ENCODE measurements at regions not wholly inside any gene's neighbourhood (a gene's known extent, or its start where the extent isn't known, plus 50 kb on each side); places are given as distances from the start of the nearest gene placed in this dataset.

- WGBS, 2 experiments (ENCODE audit: insufficient coverage in 2 of 2), result 100% methylated on average over 3 of the region's 4 CpGs
- H3K9me3 ChIP-seq (ENCODE audit: control insufficient read depth, low read length), result no peaks in the 10 kb centered on the region
- no peaks in the 10 kb centered on the region for H3K4me1 ChIP-seq (ENCODE audit: control insufficient read depth, insufficient read depth, low read length, poor library complexity, severe bottlenecking)
- H3K36me3 ChIP-seq (ENCODE audit: control insufficient read depth, insufficient read depth, low read length), result no peaks in the 10 kb centered on the region
- H3K27ac ChIP-seq (ENCODE audit: low read depth, low read length, severe bottlenecking), result no peak overlapping the region
- H3K4me3 ChIP-seq (ENCODE audit: extremely low read depth, insufficient read depth, low read length, poor library complexity, severe bottlenecking), result no peak overlapping the region
Observed at GRCh38 chr18:67654101-67654500, 137.6 kb upstream of the DSEL start.

DNA sequence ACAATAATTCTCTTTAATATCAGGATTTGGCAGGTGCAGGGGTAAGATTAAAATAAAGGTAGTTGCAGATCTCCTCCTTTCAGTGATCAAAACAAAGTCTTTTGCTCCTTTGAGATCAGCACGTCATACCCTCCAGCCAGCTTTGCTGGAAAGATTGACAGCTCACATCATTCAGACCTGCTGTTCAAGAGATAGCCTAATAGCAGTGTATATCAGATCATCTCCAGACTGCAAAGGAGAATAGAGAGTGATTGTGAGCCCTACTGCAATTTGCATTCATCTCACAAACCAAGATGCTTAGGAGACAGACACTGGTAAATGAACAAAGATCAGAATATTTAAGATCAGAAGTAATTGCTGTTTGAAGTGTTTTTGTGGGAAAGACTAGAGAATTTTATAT is 135.8 kb upstream of the DSEL start:
- WGBS, 2 experiments (ENCODE audit: insufficient coverage in 2 of 2), result 63 to 91% methylated on average over 1 of the region's 1 CpG
- Histone ChIP-seq H3K36me3 (ENCODE audit: control insufficient read depth, insufficient read depth, low read length) (no peaks in the 10 kb centered on the region), H3K9me3 (ENCODE audit: control insufficient read depth, low read length) (no peaks in the 10 kb centered on the region), H3K4me1 (ENCODE audit: control insufficient read depth, insufficient read depth, low read length, poor library complexity, severe bottlenecking) (no peaks in the 10 kb centered on the region), H3K4me3 (ENCODE audit: extremely low read depth, insufficient read depth, low read length, poor library complexity, severe bottlenecking) (no peak overlapping the region), H3K27ac (ENCODE audit: low read depth, low read length, severe bottlenecking) (no peak overlapping the region)

GRCh38 chr18:67651438-67651837 is 134.9 kb upstream of the DSEL start:
- Histone ChIP-seq H3K9me3 (ENCODE audit: control insufficient read depth, low read length) (no peaks in the 10 kb centered on the region), H3K36me3 (ENCODE audit: control insufficient read depth, insufficient read depth, low read length) (no peaks in the 10 kb centered on the region), H3K4me1 (ENCODE audit: control insufficient read depth, insufficient read depth, low read length, poor library complexity, severe bottlenecking) (no peaks in the 10 kb centered on the region), H3K27ac (ENCODE audit: low read depth, low read length, severe bottlenecking) (no peak overlapping the region), H3K4me3 (ENCODE audit: extremely low read depth, insufficient read depth, low read length, poor library complexity, severe bottlenecking) (no peak overlapping the region)
- WGBS, 2 experiments (ENCODE audit: insufficient coverage in 2 of 2), result 63 to 76% methylated on average over 2 to 3 of the region's 4 CpGs

GRCh38 chr18:67650686-67651385 is 134.3 kb upstream of the DSEL start:
- H3K36me3 ChIP-seq (ENCODE audit: control insufficient read depth, insufficient read depth, low read length), result no peaks in the 10 kb centered on the region
- no peaks in the 10 kb centered on the region for H3K4me1 ChIP-seq (ENCODE audit: control insufficient read depth, insufficient read depth, low read length, poor library complexity, severe bottlenecking)
- no peak overlapping the region for H3K27ac ChIP-seq (ENCODE audit: low read depth, low read length, severe bottlenecking)
- H3K9me3 ChIP-seq (ENCODE audit: control insufficient read depth, low read length), result no peaks in the 10 kb centered on the region
- no peak overlapping the region for H3K4me3 ChIP-seq (ENCODE audit: extremely low read depth, insufficient read depth, low read length, poor library complexity, severe bottlenecking)
- 100% methylated on average over 2 to 3 of the region's 6 CpGs for WGBS, 2 experiments (ENCODE audit: insufficient coverage in 2 of 2)

- no peaks in the 10 kb centered on the region for H3K4me1 ChIP-seq (ENCODE audit: control insufficient read depth, insufficient read depth, low read length, poor library complexity, severe bottlenecking)
- no peaks in the 10 kb centered on the region for H3K9me3 ChIP-seq (ENCODE audit: control insufficient read depth, low read length)
- no CpG with 5 or more reads among the region's 2 CpGs for WGBS, 2 experiments (ENCODE audit: insufficient coverage in 2 of 2)
- H3K4me3 ChIP-seq (ENCODE audit: extremely low read depth, insufficient read depth, low read length, poor library complexity, severe bottlenecking), result no peak overlapping the region
- no peak overlapping the region for H3K27ac ChIP-seq (ENCODE audit: low read depth, low read length, severe bottlenecking)
- H3K36me3 ChIP-seq (ENCODE audit: control insufficient read depth, insufficient read depth, low read length), result no peaks in the 10 kb centered on the region
Observed at GRCh38 chr18:67646890-67647289, 130.4 kb upstream of the DSEL start.

DNA sequence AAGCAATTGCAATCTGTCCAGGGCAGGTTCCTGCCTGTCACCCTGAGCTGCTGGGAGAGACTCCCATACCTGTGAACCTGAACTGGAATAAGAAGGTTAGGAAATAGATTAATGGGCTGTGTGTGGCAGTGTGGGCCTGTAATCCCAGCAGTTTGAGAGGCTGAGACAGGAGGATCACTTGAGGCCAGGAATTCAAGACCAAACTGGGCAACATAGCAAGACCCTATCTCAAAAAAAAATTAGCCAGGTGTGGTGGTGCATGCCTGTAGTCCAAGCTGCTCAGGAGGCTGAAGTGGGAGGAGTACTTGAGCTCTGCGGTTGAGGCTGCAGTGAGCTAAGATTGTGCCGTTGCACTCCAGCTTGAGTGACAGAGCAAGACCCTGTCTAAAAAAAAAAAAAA is 127.7 kb upstream of the DSEL start:
- Histone ChIP-seq H3K4me1 (ENCODE audit: control insufficient read depth, insufficient read depth, low read length, poor library complexity, severe bottlenecking) (no peaks in the 10 kb centered on the region), H3K4me3 (ENCODE audit: extremely low read depth, insufficient read depth, low read length, poor library complexity, severe bottlenecking) (no peak overlapping the region), H3K27ac (ENCODE audit: low read depth, low read length, severe bottlenecking) (no peak overlapping the region), H3K9me3 (ENCODE audit: control insufficient read depth, low read length) (no peaks in the 10 kb centered on the region), H3K36me3 (ENCODE audit: control insufficient read depth, insufficient read depth, low read length) (no peaks in the 10 kb centered on the region)
- WGBS, 2 experiments (ENCODE audit: insufficient coverage in 2 of 2), result no CpG with 5 or more reads among the region's 2 CpGs

DNA sequence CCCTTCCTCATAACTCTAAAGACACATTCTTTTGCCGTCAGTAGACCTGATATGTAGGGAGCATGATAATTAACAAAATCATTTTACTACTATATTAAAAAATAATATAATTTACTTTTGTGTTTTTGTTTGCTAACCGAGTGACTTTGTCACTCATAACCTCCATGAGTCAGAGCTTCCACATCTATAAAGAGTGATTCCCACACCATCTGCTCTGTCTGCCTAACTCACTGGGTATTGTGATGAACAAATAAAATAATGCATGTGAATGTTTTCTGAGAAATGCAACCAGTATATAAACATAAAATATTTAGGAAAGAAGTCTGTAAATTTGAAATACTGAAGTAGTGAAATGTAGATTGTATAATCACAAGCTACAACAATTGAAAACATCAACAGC is 123.4 kb upstream of the DSEL start:
- H3K4me3 ChIP-seq (ENCODE audit: extremely low read depth, insufficient read depth, low read length, poor library complexity, severe bottlenecking), result no peak overlapping the region
- no peaks in the 10 kb centered on the region for H3K36me3 ChIP-seq (ENCODE audit: control insufficient read depth, insufficient read depth, low read length)
- H3K27ac ChIP-seq (ENCODE audit: low read depth, low read length, severe bottlenecking), result no peak overlapping the region
- H3K4me1 ChIP-seq (ENCODE audit: control insufficient read depth, insufficient read depth, low read length, poor library complexity, severe bottlenecking), result no peaks in the 10 kb centered on the region
- no peaks in the 10 kb centered on the region for H3K9me3 ChIP-seq (ENCODE audit: control insufficient read depth, low read length)
- no CpG with 5 or more reads among the region's 2 CpGs for WGBS, 2 experiments (ENCODE audit: insufficient coverage in 2 of 2)

DNA sequence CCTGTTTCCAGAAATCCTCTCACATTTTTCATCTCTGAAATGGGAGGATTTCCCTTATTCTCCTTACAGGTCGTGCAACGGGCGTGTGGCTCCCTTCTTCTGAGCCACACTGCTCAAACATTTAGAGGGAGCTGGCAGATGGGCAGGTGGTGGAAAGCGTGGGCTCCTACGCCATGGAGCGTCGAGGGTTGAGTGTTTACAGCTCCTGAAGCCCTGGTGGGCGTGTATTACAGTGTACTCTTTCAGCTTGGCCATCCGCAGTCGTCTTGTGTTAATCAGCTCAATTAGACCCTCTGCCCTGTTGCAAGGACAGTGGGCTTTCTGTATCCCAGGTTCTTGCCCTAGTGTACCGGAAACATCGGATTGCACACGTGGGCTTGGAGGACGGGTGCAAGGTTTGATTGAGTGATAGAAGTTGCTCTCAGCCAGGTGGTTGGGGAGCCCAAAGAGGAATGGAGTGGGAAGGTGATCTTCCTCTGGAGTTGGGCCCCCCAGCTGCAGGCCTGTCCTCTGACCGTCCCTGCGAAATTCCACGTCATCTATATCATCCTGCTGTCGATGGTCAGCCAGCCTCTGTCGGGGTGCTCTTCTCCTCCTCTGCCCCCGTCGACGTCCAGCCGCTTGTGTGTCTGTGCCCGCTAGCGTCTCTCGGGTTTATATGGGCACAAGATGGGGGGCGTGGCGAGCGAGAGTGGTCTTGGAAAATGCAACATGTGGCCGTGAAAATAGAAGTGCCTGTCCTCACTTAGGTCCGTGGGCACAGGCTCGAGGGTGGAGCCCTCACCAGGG is 120.3 kb upstream of the DSEL start:
- H3K27ac ChIP-seq (ENCODE audit: low read depth, low read length, severe bottlenecking), result no peak overlapping the region
- 92 to 94% methylated on average over 26 to 31 of the region's 32 CpGs for WGBS, 2 experiments (ENCODE audit: insufficient coverage in 2 of 2)
- H3K36me3 ChIP-seq (ENCODE audit: control insufficient read depth, insufficient read depth, low read length), result no peaks in the 10 kb centered on the region
- H3K4me3 ChIP-seq (ENCODE audit: extremely low read depth, insufficient read depth, low read length, poor library complexity, severe bottlenecking), result no peak overlapping the region
- no peaks in the 10 kb centered on the region for H3K9me3 ChIP-seq (ENCODE audit: control insufficient read depth, low read length)
- H3K4me1 ChIP-seq (ENCODE audit: control insufficient read depth, insufficient read depth, low read length, poor library complexity, severe bottlenecking), result no peaks in the 10 kb centered on the region

GRCh38 chr18:67634631-67635338 is 118.3 kb upstream of the DSEL start:
- WGBS, 2 experiments (ENCODE audit: insufficient coverage in 2 of 2), result 27 to 37% methylated on average over 3 to 4 of the region's 4 CpGs

DNA sequence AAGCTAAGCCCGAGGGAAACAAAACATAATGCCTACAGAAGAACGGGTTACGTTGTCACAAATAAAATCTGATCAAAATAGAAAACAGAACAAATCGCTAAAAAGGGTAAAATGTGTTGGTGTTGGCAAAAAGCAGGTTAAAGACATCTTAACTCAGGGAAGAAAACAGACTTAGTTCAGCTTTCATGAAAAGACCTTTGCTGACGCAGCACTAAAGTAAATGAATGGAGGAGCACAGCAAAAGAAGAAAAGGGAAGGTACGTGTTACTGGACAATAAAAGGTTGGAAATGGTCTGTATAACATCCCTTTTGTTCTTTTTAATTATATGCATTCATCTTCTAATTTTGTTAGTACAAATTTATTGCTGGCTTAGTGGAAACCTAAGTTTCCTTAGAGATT is 117.4 kb upstream of the DSEL start:
- WGBS, 2 experiments (ENCODE audit: insufficient coverage in 2 of 2), result 72 to 84% methylated on average over 4 of the region's 6 CpGs
- Histone ChIP-seq H3K36me3 (ENCODE audit: control insufficient read depth, insufficient read depth, low read length) (no peaks in the 10 kb centered on the region), H3K27ac (ENCODE audit: low read depth, low read length, severe bottlenecking) (no peak overlapping the region), H3K4me3 (ENCODE audit: extremely low read depth, insufficient read depth, low read length, poor library complexity, severe bottlenecking) (no peak overlapping the region), H3K4me1 (ENCODE audit: control insufficient read depth, insufficient read depth, low read length, poor library complexity, severe bottlenecking) (no peaks in the 10 kb centered on the region), H3K9me3 (ENCODE audit: control insufficient read depth, low read length) (no peaks in the 10 kb centered on the region)

More at GRCh38 chr18:67634631-67635338, 118.3 kb upstream of the DSEL start:
- Histone ChIP-seq H3K4me1 (ENCODE audit: control insufficient read depth, insufficient read depth, low read length, poor library complexity, severe bottlenecking) (no peaks in the 10 kb centered on the region), H3K9me3 (ENCODE audit: control insufficient read depth, low read length) (no peaks in the 10 kb centered on the region), H3K4me3 (ENCODE audit: extremely low read depth, insufficient read depth, low read length, poor library complexity, severe bottlenecking) (no peak overlapping the region), H3K36me3 (ENCODE audit: control insufficient read depth, insufficient read depth, low read length) (no peaks in the 10 kb centered on the region), H3K27ac (ENCODE audit: low read depth, low read length, severe bottlenecking) (no peak overlapping the region)
